ENCODE measurements at regions not wholly inside any gene's neighbourhood (a gene's known extent, or its start where the extent isn't known, plus 50 kb on each side); places are given as distances from the start of the nearest gene placed in this dataset.

GRCh38 chr10:121311812-121312443 lies 286.3 kb downstream of the FGFR2 start:
- H3K36me3 Mint-ChIP-seq (ENCODE audit: low read depth) = no peaks in the 10 kb centered on the region
- Histone ChIP-seq H3K27me3 (ENCODE audit: insufficient read depth) (no peaks in the 10 kb centered on the region), H3K27ac (ENCODE audit: low read depth) (0 out of 2 replicates have a peak overlapping the region, but pooled peaks have one; percentile 39), H3K9me2 (ENCODE audit: insufficient read depth) (peaks cover 3% of the 10 kb centered on the region; the same call in 1 of the 2 replicates), H3K36me3 (ENCODE audit: insufficient read depth) (no peaks in the 10 kb centered on the region), H3F3A (replicated peaks; ENCODE audit: low read depth) (no peaks in the 10 kb centered on the region), H3K4me3 (no peak overlapping the region), H2AFZ (0 out of 2 replicates have a peak overlapping the region, but pooled peaks have one; percentile 23), H4K20me1 (replicated peaks; ENCODE audit: insufficient read depth) (no peaks in the 10 kb centered on the region), H3K4me1 (ENCODE audit: insufficient read depth) (peaks cover 26% of the 10 kb centered on the region), H3K4me2 (peak overlapping the region; percentile 32; the same call in 1 of the 2 replicates), H3K79me2 (replicated peaks; ENCODE audit: insufficient read depth) (no peaks in the 10 kb centered on the region)
- H3K9me3 Mint-ChIP-seq = 0 out of 3 replicates have a peak, but pooled peaks cover 4% of the 10 kb centered on the region
- no peak overlapping the region for H3K27ac Mint-ChIP-seq
- H3K4me1 Mint-ChIP-seq = peaks cover 32% of the 10 kb centered on the region
- peak; percentile 36 for DNase-seq (ENCODE audit: low spot score)
- H3K4me3 Mint-ChIP-seq = no peak overlapping the region
- H3K27me3 Mint-ChIP-seq (ENCODE audit: insufficient read depth, low read depth, poor library complexity) = no peaks in the 10 kb centered on the region
- TF ChIP-seq, protein P1, sequence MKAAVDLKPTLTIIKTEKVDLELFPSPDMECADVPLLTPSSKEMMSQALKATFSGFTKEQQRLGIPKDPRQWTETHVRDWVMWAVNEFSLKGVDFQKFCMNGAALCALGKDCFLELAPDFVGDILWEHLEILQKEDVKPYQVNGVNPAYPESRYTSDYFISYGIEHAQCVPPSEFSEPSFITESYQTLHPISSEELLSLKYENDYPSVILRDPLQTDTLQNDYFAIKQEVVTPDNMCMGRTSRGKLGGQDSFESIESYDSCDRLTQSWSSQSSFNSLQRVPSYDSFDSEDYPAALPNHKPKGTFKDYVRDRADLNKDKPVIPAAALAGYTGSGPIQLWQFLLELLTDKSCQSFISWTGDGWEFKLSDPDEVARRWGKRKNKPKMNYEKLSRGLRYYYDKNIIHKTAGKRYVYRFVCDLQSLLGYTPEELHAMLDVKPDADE (IDR thresholded peaks at IDR 0.05) = no peak
- TF ChIP-seq JUNB (IDR thresholded peaks at IDR 0.05; ENCODE audit: unreplicated experiment) (no peak), ZNF114 (CRISPR knock-in tag; IDR thresholded peaks at IDR 0.05) (no peak), POLR2AphosphoS5 (IDR thresholded peaks at IDR 0.05; ENCODE audit: low read depth) (no peak), EZH2 (IDR thresholded peaks at IDR 0.05; ENCODE audit: low read depth, unreplicated experiment) (no peak), ZNF331 (CRISPR knock-in tag; IDR thresholded peaks at IDR 0.05; ENCODE audit: low read depth) (no peak), NANOG (IDR thresholded peaks at IDR 0.05; ENCODE audit: borderline replicate concordance) (no peak), EZH2phosphoT487 (IDR thresholded peaks at IDR 0.05; ENCODE audit: unreplicated experiment) (no peak), CREB1 (CRISPR knock-in tag; IDR thresholded peaks at IDR 0.05; ENCODE audit: low read depth) (no peak), STAT1 (IDR thresholded peaks at IDR 0.05; ENCODE audit: unreplicated experiment) (no peak), REST (IDR thresholded peaks at IDR 0.05; ENCODE audit: unreplicated experiment) (no peak)
- TF ChIP-seq, protein P2, sequence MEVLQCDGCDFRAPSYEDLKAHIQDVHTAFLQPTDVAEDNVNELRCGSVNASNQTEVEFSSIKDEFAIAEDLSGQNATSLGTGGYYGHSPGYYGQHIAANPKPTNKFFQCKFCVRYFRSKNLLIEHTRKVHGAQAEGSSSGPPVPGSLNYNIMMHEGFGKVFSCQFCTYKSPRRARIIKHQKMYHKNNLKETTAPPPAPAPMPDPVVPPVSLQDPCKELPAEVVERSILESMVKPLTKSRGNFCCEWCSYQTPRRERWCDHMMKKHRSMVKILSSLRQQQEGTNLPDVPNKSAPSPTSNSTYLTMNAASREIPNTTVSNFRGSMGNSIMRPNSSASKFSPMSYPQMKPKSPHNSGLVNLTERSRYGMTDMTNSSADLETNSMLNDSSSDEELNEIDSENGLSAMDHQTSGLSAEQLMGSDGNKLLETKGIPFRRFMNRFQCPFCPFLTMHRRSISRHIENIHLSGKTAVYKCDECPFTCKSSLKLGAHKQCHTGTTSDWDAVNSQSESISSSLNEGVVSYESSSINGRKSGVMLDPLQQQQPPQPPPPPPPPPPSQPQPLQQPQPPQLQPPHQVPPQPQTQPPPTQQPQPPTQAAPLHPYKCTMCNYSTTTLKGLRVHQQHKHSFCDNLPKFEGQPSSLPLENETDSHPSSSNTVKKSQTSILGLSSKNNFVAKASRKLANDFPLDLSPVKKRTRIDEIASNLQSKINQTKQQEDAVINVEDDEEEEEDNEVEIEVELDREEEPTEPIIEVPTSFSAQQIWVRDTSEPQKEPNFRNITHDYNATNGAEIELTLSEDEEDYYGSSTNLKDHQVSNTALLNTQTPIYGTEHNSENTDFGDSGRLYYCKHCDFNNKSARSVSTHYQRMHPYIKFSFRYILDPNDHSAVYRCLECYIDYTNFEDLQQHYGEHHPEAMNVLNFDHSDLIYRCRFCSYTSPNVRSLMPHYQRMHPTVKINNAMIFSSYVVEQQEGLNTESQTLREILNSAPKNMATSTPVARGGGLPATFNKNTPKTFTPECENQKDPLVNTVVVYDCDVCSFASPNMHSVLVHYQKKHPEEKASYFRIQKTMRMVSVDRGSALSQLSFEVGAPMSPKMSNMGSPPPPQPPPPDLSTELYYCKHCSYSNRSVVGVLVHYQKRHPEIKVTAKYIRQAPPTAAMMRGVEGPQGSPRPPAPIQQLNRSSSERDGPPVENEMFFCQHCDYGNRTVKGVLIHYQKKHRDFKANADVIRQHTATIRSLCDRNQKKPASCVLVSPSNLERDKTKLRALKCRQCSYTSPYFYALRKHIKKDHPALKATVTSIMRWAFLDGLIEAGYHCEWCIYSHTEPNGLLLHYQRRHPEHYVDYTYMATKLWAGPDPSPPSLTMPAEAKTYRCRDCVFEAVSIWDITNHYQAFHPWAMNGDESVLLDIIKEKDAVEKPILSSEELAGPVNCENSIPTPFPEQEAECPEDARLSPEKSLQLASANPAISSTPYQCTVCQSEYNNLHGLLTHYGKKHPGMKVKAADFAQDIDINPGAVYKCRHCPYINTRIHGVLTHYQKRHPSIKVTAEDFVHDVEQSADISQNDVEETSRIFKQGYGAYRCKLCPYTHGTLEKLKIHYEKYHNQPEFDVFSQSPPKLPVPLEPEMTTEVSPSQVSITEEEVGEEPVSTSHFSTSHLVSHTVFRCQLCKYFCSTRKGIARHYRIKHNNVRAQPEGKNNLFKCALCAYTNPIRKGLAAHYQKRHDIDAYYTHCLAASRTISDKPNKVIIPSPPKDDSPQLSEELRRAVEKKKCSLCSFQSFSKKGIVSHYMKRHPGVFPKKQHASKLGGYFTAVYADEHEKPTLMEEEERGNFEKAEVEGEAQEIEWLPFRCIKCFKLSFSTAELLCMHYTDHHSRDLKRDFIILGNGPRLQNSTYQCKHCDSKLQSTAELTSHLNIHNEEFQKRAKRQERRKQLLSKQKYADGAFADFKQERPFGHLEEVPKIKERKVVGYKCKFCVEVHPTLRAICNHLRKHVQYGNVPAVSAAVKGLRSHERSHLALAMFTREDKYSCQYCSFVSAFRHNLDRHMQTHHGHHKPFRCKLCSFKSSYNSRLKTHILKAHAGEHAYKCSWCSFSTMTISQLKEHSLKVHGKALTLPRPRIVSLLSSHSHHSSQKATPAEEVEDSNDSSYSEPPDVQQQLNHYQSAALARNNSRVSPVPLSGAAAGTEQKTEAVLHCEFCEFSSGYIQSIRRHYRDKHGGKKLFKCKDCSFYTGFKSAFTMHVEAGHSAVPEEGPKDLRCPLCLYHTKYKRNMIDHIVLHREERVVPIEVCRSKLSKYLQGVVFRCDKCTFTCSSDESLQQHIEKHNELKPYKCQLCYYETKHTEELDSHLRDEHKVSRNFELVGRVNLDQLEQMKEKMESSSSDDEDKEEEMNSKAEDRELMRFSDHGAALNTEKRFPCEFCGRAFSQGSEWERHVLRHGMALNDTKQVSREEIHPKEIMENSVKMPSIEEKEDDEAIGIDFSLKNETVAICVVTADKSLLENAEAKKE (CRISPR knock-in tag; IDR thresholded peaks at IDR 0.05) = no peak
- TF ChIP-seq, protein P3, sequence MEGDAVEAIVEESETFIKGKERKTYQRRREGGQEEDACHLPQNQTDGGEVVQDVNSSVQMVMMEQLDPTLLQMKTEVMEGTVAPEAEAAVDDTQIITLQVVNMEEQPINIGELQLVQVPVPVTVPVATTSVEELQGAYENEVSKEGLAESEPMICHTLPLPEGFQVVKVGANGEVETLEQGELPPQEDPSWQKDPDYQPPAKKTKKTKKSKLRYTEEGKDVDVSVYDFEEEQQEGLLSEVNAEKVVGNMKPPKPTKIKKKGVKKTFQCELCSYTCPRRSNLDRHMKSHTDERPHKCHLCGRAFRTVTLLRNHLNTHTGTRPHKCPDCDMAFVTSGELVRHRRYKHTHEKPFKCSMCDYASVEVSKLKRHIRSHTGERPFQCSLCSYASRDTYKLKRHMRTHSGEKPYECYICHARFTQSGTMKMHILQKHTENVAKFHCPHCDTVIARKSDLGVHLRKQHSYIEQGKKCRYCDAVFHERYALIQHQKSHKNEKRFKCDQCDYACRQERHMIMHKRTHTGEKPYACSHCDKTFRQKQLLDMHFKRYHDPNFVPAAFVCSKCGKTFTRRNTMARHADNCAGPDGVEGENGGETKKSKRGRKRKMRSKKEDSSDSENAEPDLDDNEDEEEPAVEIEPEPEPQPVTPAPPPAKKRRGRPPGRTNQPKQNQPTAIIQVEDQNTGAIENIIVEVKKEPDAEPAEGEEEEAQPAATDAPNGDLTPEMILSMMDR (conservative IDR thresholded peaks at IDR 0.05; ENCODE audit: low read depth in 2 of 2) = no peak
- ATAC-seq = peak; percentile 74

Measured in GM23338 (cell line).